ENCODE measurements at regions not wholly inside any gene's neighbourhood (a gene's known extent, or its start where the extent isn't known, plus 50 kb on each side); places are given as distances from the start of the nearest gene placed in this dataset.

GRCh38 chr3:156760333-156760732 lies 65.8 kb upstream of the LEKR1 start:
- peak overlapping the region; percentile 2; the same call in 1 of the 2 replicates for H3K4me3 ChIP-seq
- H3K27ac ChIP-seq: peak overlapping the region; percentile 94
- peak overlapping the region; percentile 4 for H3K9ac ChIP-seq (ENCODE audit: insufficient read length)
- H3K9me3 ChIP-seq (ENCODE audit: low read depth, low read length): peaks cover 4% of the 10 kb centered on the region; the same call in 1 of the 2 replicates
- DNase-seq (ENCODE audit: low read depth, low spot score): no peak
- TF ChIP-seq FOXP2 (optimal IDR thresholded peaks at IDR 0.05; ENCODE audit: control extremely low read depth, extremely low read length, insufficient read depth) (no peak), EZH2 (IDR thresholded peaks at IDR 0.05) (no peak), POLR2AphosphoS5 (IDR thresholded peaks at IDR 0.05; ENCODE audit: borderline replicate concordance, low read depth, low read length) (no peak)
- H3K36me3 ChIP-seq (ENCODE audit: insufficient read depth, low read length): peaks cover 7% of the 10 kb centered on the region; the same call in 1 of the 2 replicates

GRCh38 chr3:156761007-156761406 lies 65.1 kb upstream of the LEKR1 start:
- no peak for DNase-seq (ENCODE audit: low read depth, low spot score)
- TF ChIP-seq FOXP2 (optimal IDR thresholded peaks at IDR 0.05; ENCODE audit: control extremely low read depth, extremely low read length, insufficient read depth) (peak; percentile 76), POLR2AphosphoS5 (IDR thresholded peaks at IDR 0.05; ENCODE audit: borderline replicate concordance, low read depth, low read length) (no peak; the same call in 1 of the 2 replicates)
- peak overlapping the region; percentile 29; the same call in 1 of the 2 replicates for H3K4me3 ChIP-seq
- H3K9me3 ChIP-seq (ENCODE audit: low read depth, low read length): peaks cover 4% of the 10 kb centered on the region; the same call in 1 of the 2 replicates
- H3K27ac ChIP-seq: peak overlapping the region; percentile 94
- H3K9ac ChIP-seq (ENCODE audit: insufficient read length): peak overlapping the region; percentile 4
- H3K36me3 ChIP-seq (ENCODE audit: insufficient read depth, low read length): peaks cover 7% of the 10 kb centered on the region; the same call in 1 of the 2 replicates

- H3K27ac ChIP-seq: peak overlapping the region; percentile 94
- no peak for DNase-seq (ENCODE audit: low read depth, low spot score)
Measured at GRCh38 chr3:156761713-156762451, 64.3 kb upstream of the LEKR1 start.

GRCh38 chr3:156762631-156763185 lies 63.4 kb upstream of the LEKR1 start:
- peak overlapping the region; percentile 94 for H3K27ac ChIP-seq
- H3K9ac ChIP-seq (ENCODE audit: insufficient read length): peak overlapping the region; percentile 62
- H3K36me3 ChIP-seq (ENCODE audit: insufficient read depth, low read length): peaks cover 1% of the 10 kb centered on the region; the same call in 1 of the 2 replicates
- DNase-seq (ENCODE audit: low read depth, low spot score): peak; percentile 91
- H3K4me3 ChIP-seq: peak overlapping the region; percentile 64
- peaks cover 2% of the 10 kb centered on the region; the same call in 1 of the 2 replicates for H3K9me3 ChIP-seq (ENCODE audit: low read depth, low read length)
- no peak for TF ChIP-seq FOXP2 (optimal IDR thresholded peaks at IDR 0.05; ENCODE audit: control extremely low read depth, extremely low read length, insufficient read depth)
- no peak for TF ChIP-seq EZH2 (IDR thresholded peaks at IDR 0.05)
- TF ChIP-seq POLR2AphosphoS5 (IDR thresholded peaks at IDR 0.05; ENCODE audit: borderline replicate concordance, low read depth, low read length): peak; percentile 61; the same call in 1 of the 2 replicates

More at GRCh38 chr3:156761713-156762451, 64.3 kb upstream of the LEKR1 start:
- no peak for TF ChIP-seq EZH2 (IDR thresholded peaks at IDR 0.05)
- no peak for TF ChIP-seq POLR2AphosphoS5 (IDR thresholded peaks at IDR 0.05; ENCODE audit: borderline replicate concordance, low read depth, low read length)
- TF ChIP-seq FOXP2 (optimal IDR thresholded peaks at IDR 0.05; ENCODE audit: control extremely low read depth, extremely low read length, insufficient read depth): no peak
- Histone ChIP-seq H3K9ac (ENCODE audit: insufficient read length) (peak overlapping the region; percentile 15), H3K9me3 (ENCODE audit: low read depth, low read length) (peaks cover 4% of the 10 kb centered on the region; the same call in 1 of the 2 replicates), H3K4me3 (peak overlapping the region; percentile 64; the same call in 1 of the 2 replicates), H3K36me3 (ENCODE audit: insufficient read depth, low read length) (peaks cover 7% of the 10 kb centered on the region; the same call in 1 of the 2 replicates)

- peak overlapping the region; percentile 62 for H3K9ac ChIP-seq (ENCODE audit: insufficient read length)
- no peaks in the 10 kb centered on the region for H3K9me3 ChIP-seq (ENCODE audit: low read depth, low read length)
- H3K36me3 ChIP-seq (ENCODE audit: insufficient read depth, low read length): no peaks in the 10 kb centered on the region
- H3K27ac ChIP-seq: peak overlapping the region; percentile 94
- TF ChIP-seq EZH2 (IDR thresholded peaks at IDR 0.05) (no peak), FOXP2 (optimal IDR thresholded peaks at IDR 0.05; ENCODE audit: control extremely low read depth, extremely low read length, insufficient read depth) (no peak), POLR2AphosphoS5 (IDR thresholded peaks at IDR 0.05; ENCODE audit: borderline replicate concordance, low read depth, low read length) (no peak)
- H3K4me3 ChIP-seq: peak overlapping the region; percentile 64
- DNase-seq (ENCODE audit: low read depth, low spot score): no peak
Measured at GRCh38 chr3:156763386-156763785, 62.8 kb upstream of the LEKR1 start.

GRCh38 chr3:156763931-156764720 lies 62.0 kb upstream of the LEKR1 start:
- peak overlapping the region; percentile 62 for H3K9ac ChIP-seq (ENCODE audit: insufficient read length)
- DNase-seq (ENCODE audit: low read depth, low spot score): peak; percentile 92
- no peaks in the 10 kb centered on the region for H3K36me3 ChIP-seq (ENCODE audit: insufficient read depth, low read length)
- no peak for TF ChIP-seq EZH2 (IDR thresholded peaks at IDR 0.05)
- TF ChIP-seq POLR2AphosphoS5 (IDR thresholded peaks at IDR 0.05; ENCODE audit: borderline replicate concordance, low read depth, low read length): 0 out of 2 replicates have a peak, but pooled peaks have one; percentile 23
- no peak for TF ChIP-seq FOXP2 (optimal IDR thresholded peaks at IDR 0.05; ENCODE audit: control extremely low read depth, extremely low read length, insufficient read depth)
- H3K9me3 ChIP-seq (ENCODE audit: low read depth, low read length): no peaks in the 10 kb centered on the region
- H3K4me3 ChIP-seq: peak overlapping the region; percentile 64
- peak overlapping the region; percentile 94 for H3K27ac ChIP-seq

- peak overlapping the region; percentile 94 for H3K27ac ChIP-seq
Measured at GRCh38 chr3:156764751-156765150, 61.4 kb upstream of the LEKR1 start.

More at GRCh38 chr3:156764751-156765150, 61.4 kb upstream of the LEKR1 start:
- no peak for DNase-seq (ENCODE audit: low read depth, low spot score)
- Histone ChIP-seq H3K9ac (ENCODE audit: insufficient read length) (no peak overlapping the region), H3K4me3 (no peak overlapping the region), H3K9me3 (ENCODE audit: low read depth, low read length) (no peaks in the 10 kb centered on the region), H3K36me3 (ENCODE audit: insufficient read depth, low read length) (no peaks in the 10 kb centered on the region)
- TF ChIP-seq EZH2 (IDR thresholded peaks at IDR 0.05) (no peak), POLR2AphosphoS5 (IDR thresholded peaks at IDR 0.05; ENCODE audit: borderline replicate concordance, low read depth, low read length) (no peak), FOXP2 (optimal IDR thresholded peaks at IDR 0.05; ENCODE audit: control extremely low read depth, extremely low read length, insufficient read depth) (no peak)

Data from SK-N-MC (cell line).